ENCODE measurements at regions not wholly inside any gene's neighbourhood (a gene's known extent, or its start where the extent isn't known, plus 50 kb on each side); places are given as distances from the start of the nearest gene placed in this dataset.
A peak's percentile ranks its signal among the peaks of the same experiment; 100 is the strongest.

DNA sequence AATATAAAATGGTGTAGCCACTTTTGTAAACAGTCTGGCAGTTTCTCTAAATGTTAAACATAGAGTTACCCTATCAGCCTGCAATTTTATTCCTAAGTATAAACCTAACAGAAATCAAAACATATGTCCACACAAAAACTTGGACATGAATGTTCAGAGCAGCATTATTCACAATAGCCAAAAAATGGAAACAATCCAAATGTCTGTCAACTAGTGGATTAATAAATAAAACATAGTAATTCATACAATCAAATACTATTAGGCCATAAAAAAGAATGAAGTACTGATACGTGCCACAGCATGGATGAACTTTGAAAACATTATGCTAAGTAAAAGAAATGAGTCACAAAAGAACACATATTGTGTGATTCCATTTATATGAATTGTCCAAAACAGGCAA is 196.5 kb downstream of the NUAK1 start:
- Histone ChIP-seq H3K79me2 (ENCODE audit: control insufficient read depth, insufficient read depth, low read length) (no peaks in the 10 kb centered on the region), H4K20me1 (ENCODE audit: control insufficient read depth, extremely low read depth, insufficient read depth, low read length) (no peaks in the 10 kb centered on the region), H3K27ac (ENCODE audit: insufficient read depth, low read length) (no peak overlapping the region), H3K4me2 (ENCODE audit: extremely low read depth, insufficient read depth, low read length) (no peak overlapping the region), H3K9ac (ENCODE audit: insufficient read depth, low read length) (no peak overlapping the region), H3K4me1 (ENCODE audit: control insufficient read depth, extremely low read depth, insufficient read depth, low read length) (no peaks in the 10 kb centered on the region), H3K9me3 (ENCODE audit: control insufficient read depth, insufficient read depth, low read depth, low read length) (no peaks in the 10 kb centered on the region), H3K36me3 (ENCODE audit: control insufficient read depth, insufficient read depth, low read length) (no peaks in the 10 kb centered on the region), H3K4me3 (replicated peaks in 1 of 4; ENCODE audit: control extremely low read depth in 1 of 4, insufficient read depth in 1 of 4, low read depth in 3 of 4, low read length in 4 of 4) (no peak overlapping the region), H2AFZ (ENCODE audit: low read length) (no peak overlapping the region), H3K27me3 (ENCODE audit: control insufficient read depth, insufficient read depth, low read length) (no peaks in the 10 kb centered on the region)
- TF ChIP-seq EZH2 (IDR thresholded peaks at IDR 0.05; ENCODE audit: low read length, missing control alignments): no peak
- TF ChIP-seq, protein P1, sequence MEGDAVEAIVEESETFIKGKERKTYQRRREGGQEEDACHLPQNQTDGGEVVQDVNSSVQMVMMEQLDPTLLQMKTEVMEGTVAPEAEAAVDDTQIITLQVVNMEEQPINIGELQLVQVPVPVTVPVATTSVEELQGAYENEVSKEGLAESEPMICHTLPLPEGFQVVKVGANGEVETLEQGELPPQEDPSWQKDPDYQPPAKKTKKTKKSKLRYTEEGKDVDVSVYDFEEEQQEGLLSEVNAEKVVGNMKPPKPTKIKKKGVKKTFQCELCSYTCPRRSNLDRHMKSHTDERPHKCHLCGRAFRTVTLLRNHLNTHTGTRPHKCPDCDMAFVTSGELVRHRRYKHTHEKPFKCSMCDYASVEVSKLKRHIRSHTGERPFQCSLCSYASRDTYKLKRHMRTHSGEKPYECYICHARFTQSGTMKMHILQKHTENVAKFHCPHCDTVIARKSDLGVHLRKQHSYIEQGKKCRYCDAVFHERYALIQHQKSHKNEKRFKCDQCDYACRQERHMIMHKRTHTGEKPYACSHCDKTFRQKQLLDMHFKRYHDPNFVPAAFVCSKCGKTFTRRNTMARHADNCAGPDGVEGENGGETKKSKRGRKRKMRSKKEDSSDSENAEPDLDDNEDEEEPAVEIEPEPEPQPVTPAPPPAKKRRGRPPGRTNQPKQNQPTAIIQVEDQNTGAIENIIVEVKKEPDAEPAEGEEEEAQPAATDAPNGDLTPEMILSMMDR (conservative IDR thresholded peaks at IDR 0.05 in 1 of 2, IDR thresholded peaks at IDR 0.05 in 1 of 2; ENCODE audit: low read depth in 1 of 2, low read length in 2 of 2): no peak
- DNase-seq (ENCODE audit: low read depth in 2 of 2): no peak

DNA sequence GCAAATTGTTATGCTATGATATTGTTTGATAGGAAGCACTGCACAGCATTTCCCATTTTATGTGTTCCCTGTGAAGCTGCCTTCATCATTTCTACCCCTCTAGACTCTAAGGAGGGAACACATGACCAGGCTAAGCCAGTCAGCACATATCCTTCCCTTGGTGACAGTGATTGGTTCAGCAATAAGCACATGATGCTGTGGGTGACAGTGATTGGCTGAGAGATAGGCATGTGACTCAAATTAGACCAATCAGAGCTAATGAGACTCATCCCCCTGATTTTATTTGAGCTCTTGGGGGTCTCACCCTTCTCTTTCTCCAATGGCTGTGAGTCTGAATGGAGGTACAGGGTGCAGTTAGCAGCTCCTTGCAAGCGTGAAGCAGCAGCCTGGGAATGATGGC is 195.2 kb downstream of the NUAK1 start:
- Histone ChIP-seq H3K27ac (ENCODE audit: insufficient read depth, low read length) (no peak overlapping the region), H2AFZ (ENCODE audit: low read length) (no peak overlapping the region), H3K9ac (ENCODE audit: insufficient read depth, low read length) (no peak overlapping the region), H3K36me3 (ENCODE audit: control insufficient read depth, insufficient read depth, low read length) (no peaks in the 10 kb centered on the region), H3K9me3 (ENCODE audit: control insufficient read depth, insufficient read depth, low read depth, low read length) (no peaks in the 10 kb centered on the region), H3K4me2 (ENCODE audit: extremely low read depth, insufficient read depth, low read length) (no peak overlapping the region), H3K4me1 (ENCODE audit: control insufficient read depth, extremely low read depth, insufficient read depth, low read length) (no peaks in the 10 kb centered on the region), H4K20me1 (ENCODE audit: control insufficient read depth, extremely low read depth, insufficient read depth, low read length) (no peaks in the 10 kb centered on the region), H3K79me2 (ENCODE audit: control insufficient read depth, insufficient read depth, low read length) (no peaks in the 10 kb centered on the region), H3K27me3 (ENCODE audit: control insufficient read depth, insufficient read depth, low read length) (no peaks in the 10 kb centered on the region), H3K4me3 (replicated peaks in 1 of 4; ENCODE audit: control extremely low read depth in 1 of 4, insufficient read depth in 1 of 4, low read depth in 3 of 4, low read length in 4 of 4) (no peak overlapping the region)
- TF ChIP-seq, protein P1 (conservative IDR thresholded peaks at IDR 0.05 in 1 of 2, IDR thresholded peaks at IDR 0.05 in 1 of 2; ENCODE audit: low read depth in 1 of 2, low read length in 2 of 2): no peak
- no peak for TF ChIP-seq EZH2 (IDR thresholded peaks at IDR 0.05; ENCODE audit: low read length, missing control alignments)
- DNase-seq (ENCODE audit: low read depth in 2 of 2): no peak

DNA sequence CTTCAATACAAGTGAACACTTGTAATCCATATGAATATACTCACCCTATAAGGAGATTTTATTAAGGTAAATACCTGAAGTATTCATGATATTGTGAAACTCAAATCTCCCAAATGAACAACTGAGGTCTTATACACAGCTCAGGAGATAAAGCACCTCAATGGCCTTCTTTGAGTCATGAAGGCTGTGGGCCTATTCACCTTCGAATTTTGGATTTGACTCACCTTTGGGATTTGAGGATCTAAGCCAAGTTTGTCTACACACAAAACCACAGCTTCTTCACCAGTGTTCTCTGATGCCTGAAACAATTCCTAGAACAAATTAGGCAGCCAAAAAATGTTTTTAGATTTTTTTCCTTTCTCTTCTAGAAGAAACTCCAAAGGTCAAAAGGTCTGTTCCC is 194.1 kb downstream of the NUAK1 start:
- TF ChIP-seq, protein P1 (conservative IDR thresholded peaks at IDR 0.05 in 1 of 2, IDR thresholded peaks at IDR 0.05 in 1 of 2; ENCODE audit: low read depth in 1 of 2, low read length in 2 of 2): no peak
- no peak for TF ChIP-seq EZH2 (IDR thresholded peaks at IDR 0.05; ENCODE audit: low read length, missing control alignments)
- Histone ChIP-seq H3K4me3 (replicated peaks in 1 of 4; ENCODE audit: control extremely low read depth in 1 of 4, insufficient read depth in 1 of 4, low read depth in 3 of 4, low read length in 4 of 4) (no peak overlapping the region), H3K9ac (ENCODE audit: insufficient read depth, low read length) (no peak overlapping the region), H4K20me1 (ENCODE audit: control insufficient read depth, extremely low read depth, insufficient read depth, low read length) (no peaks in the 10 kb centered on the region), H3K4me1 (ENCODE audit: control insufficient read depth, extremely low read depth, insufficient read depth, low read length) (no peaks in the 10 kb centered on the region), H2AFZ (ENCODE audit: low read length) (no peak overlapping the region), H3K27me3 (ENCODE audit: control insufficient read depth, insufficient read depth, low read length) (no peaks in the 10 kb centered on the region), H3K79me2 (ENCODE audit: control insufficient read depth, insufficient read depth, low read length) (no peaks in the 10 kb centered on the region), H3K9me3 (ENCODE audit: control insufficient read depth, insufficient read depth, low read depth, low read length) (no peaks in the 10 kb centered on the region), H3K4me2 (ENCODE audit: extremely low read depth, insufficient read depth, low read length) (no peak overlapping the region), H3K36me3 (ENCODE audit: control insufficient read depth, insufficient read depth, low read length) (no peaks in the 10 kb centered on the region), H3K27ac (ENCODE audit: insufficient read depth, low read length) (no peak overlapping the region)
- peak in 1 of 2 donors; percentile 59 for DNase-seq (ENCODE audit: low read depth in 2 of 2)

All from fibroblast of lung (primary cell).